Neural cell (in vitro differentiated cells): ENCODE measurements at regions not wholly inside any gene's neighbourhood (a gene's known extent, or its start where the extent isn't known, plus 50 kb on each side); places are given as distances from the start of the nearest gene placed in this dataset.

Experiments used
- CTCF ChIP-seq: fragments of 450-650 bp; IDR thresholded peaks from 2 replicates; pipeline ENCODE4 v1.5.1; 2014; ENCODE audit warnings: antibody characterized with exemption, mild to moderate bottlenecking, moderate library complexity; ENCODE audit not compliant: poor library complexity, severe bottlenecking
- EP300 ChIP-seq: fragments of 450-650 bp; conservative IDR thresholded peaks from 2 replicates; pipeline ENCODE4 v1.6.1; 2014; ENCODE audit warnings: antibody characterized with exemption, mild to moderate bottlenecking, moderate library complexity; ENCODE audit not compliant: poor library complexity, severe bottlenecking
- MXI1 ChIP-seq: fragments of 450-650 bp; conservative IDR thresholded peaks from 2 replicates; pipeline ENCODE4 v1.6.1; 2014; ENCODE audit warnings: antibody characterized with exemption, mild to moderate bottlenecking; ENCODE audit not compliant: poor library complexity, severe bottlenecking
- POLR2AphosphoS5 ChIP-seq: IDR thresholded peaks from 2 replicates; pipeline ENCODE4 v1.6.1; 2012
- RAD21 ChIP-seq: fragments of 450-650 bp; conservative IDR thresholded peaks from 2 replicates; pipeline ENCODE4 v1.6.1; 2014; ENCODE audit warnings: antibody characterized with exemption, mild to moderate bottlenecking, moderate library complexity
- REST ChIP-seq: IDR thresholded peaks from 2 replicates; pipeline ENCODE4 v1.6.1; 2012; ENCODE audit warnings: borderline replicate concordance
- TAF1 ChIP-seq: IDR thresholded peaks from 2 replicates; pipeline ENCODE4 v1.6.1; 2012; ENCODE audit warnings: low read depth

DNA sequence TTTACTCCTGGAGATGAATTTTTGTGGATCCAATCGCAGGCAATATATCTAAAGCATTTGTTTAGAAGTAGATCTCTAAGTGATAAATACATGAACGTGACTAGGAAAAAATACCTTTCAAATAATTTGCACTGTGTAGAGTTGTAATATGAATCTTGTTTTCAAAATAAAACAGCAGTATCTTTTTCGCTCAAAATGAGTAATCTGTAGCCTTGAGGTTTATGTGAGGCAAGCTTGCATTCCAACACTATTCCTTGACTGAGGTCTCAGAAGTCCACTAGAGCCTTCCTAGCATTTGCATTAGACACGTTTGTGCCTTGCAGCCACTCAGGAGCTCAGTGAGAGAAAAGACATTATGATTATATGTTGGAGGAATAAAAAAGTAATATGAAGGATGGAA lies 138.3 kb upstream of the ROBO1 start:
- TF ChIP-seq TAF1 (no peak), CTCF (no peak), RAD21 (no peak), POLR2AphosphoS5 (no peak), EP300 (no peak), REST (no peak), MXI1 (no peak)
